PC-3 (cell line): ENCODE measurements at regions not wholly inside any gene's neighbourhood (a gene's known extent, or its start where the extent isn't known, plus 50 kb on each side); places are given as distances from the start of the nearest gene placed in this dataset.

Experiments used
- CTCF ChIP-seq: fragments of 300-600 bp; sonication (generic); conservative IDR thresholded peaks from 2 replicates; pipeline ENCODE4 v1.5.1; 2017; ENCODE audit warnings: antibody characterized with exemption, low read depth, mild to moderate bottlenecking, low read length
- EZH2 ChIP-seq: fragments of 300-600 bp; sonication (generic); IDR thresholded peaks from one replicate; pipeline ENCODE4 v1.6.1; 2017; ENCODE audit warnings: antibody characterized with exemption, mild to moderate bottlenecking, low read length; ENCODE audit not compliant: unreplicated experiment
- EZH2phosphoT487 ChIP-seq: fragments of 300-600 bp; sonication (generic); IDR thresholded peaks from 2 replicates; pipeline ENCODE4 v1.6.1; 2018; ENCODE audit warnings: mild to moderate bottlenecking, antibody characterized with exemption, low read length, borderline replicate concordance

DNA sequence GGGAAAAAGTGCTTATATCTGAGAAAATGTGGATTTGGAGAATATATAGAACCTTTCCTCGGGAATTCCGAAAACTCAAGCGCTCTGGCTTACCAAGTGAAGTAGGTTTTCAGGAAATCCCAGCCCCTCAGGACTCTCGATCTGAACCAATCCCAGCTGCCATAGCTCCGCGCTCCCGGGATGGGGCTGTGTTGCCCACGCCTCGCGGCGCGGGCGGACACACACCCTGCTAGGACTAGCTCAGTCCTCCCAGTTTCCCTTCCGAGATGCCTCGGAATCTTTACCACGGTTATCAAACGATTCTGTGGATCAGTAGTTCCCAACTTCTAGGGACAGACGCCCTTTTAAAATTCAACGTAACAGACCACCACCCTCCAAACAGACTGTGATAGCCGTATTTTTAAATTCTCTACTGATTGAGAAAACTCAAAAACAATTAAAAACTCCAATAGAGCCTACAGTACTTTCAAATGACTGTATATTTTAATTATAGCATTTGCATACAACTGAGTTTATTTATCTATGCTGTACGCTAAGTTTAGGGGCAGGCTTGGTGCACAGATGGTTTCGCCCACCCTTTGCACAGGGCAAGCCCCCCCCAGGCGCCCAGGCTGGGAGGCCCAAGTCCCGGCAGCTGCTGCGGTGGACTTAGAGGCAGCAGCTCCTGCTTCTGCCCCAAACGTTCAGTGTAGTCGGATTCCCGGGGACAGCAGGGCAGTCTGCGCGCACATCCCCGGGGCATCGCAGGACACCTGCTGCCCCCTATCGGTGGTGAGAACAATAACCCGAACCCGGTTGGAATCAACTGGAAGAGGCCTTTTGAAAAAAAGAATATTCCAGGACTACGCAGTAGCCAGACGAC, 52.3 kb downstream of the CCDC54 start:
- TF ChIP-seq CTCF (peak; percentile 93), EZH2phosphoT487 (no peak), EZH2 (no peak)
